ENCODE measurements at regions not wholly inside any gene's neighbourhood (a gene's known extent, or its start where the extent isn't known, plus 50 kb on each side); places are given as distances from the start of the nearest gene placed in this dataset.

DNA sequence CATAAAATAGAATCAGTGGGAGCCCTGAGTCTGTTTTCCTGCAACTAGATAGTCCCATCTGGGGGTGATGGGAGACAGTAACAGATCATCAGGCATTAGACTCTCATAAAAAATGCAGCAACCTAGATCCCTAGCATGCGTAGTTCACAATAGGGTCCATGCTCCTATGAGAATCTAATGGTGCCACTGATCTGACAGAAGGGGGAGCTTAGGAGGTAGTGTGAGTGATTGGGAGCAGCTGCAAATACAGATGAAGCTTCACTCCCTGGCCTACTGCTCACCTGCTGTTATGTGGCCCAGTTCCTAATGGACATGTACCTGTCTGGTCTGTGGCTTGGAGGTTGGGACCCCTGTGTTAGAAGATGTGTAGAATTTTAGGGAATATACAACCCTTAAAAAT lies 904.5 kb upstream of the EPHA7 start:
- CTCF ChIA-PET = interaction anchor here (0.5 to 0.6 kb wide), 2 partner anchors 34 to 767 kb away, joined by 3 to 5 read pairs; no protein-coding TSS in a partner anchor
- no peaks in the 10 kb centered on the region for H3K4me1 ChIP-seq (ENCODE audit: control insufficient read depth, insufficient read depth, low read length)
- in situ Hi-C loops (cut with HindIII; ENCODE audit: low pct_unique_long_range_greater_than_20kb, low sequenced_read_pairs) (no loop called here), intact Hi-C loops (cut with micrococcal nuclease; ENCODE audit: unreplicated experiment) (no loop called here)
- H3K27ac ChIP-seq (ENCODE audit: low read length) = no peak overlapping the region
- H3K9me3 ChIP-seq (ENCODE audit: control insufficient read depth, insufficient read depth, low read depth, low read length) = no peaks in the 10 kb centered on the region
- no peak overlapping the region for H3K4me3 ChIP-seq (ENCODE audit: low read depth in 2 of 2, low read length in 2 of 2)
- no peak for DNase-seq (ENCODE audit: low read depth, low spot score)
- ATAC-seq = no peak
- BruUV-seq (replicated peaks) = no TSS peak
- POLR2A ChIA-PET = no interaction called here
- H3K27me3 ChIP-seq (ENCODE audit: control insufficient read depth, insufficient read depth, low read length) = no peaks in the 10 kb centered on the region
- TF ChIP-seq TCF7L2 (IDR thresholded peaks at IDR 0.05; ENCODE audit: low read depth, low read length) (no peak), POLR2AphosphoS5 (IDR thresholded peaks at IDR 0.05; ENCODE audit: low read depth, low read length) (no peak), SIN3A (IDR thresholded peaks at IDR 0.05; ENCODE audit: borderline replicate concordance, insufficient read depth, low read depth, low read length) (no peak)
- TF ChIP-seq, protein P1, sequence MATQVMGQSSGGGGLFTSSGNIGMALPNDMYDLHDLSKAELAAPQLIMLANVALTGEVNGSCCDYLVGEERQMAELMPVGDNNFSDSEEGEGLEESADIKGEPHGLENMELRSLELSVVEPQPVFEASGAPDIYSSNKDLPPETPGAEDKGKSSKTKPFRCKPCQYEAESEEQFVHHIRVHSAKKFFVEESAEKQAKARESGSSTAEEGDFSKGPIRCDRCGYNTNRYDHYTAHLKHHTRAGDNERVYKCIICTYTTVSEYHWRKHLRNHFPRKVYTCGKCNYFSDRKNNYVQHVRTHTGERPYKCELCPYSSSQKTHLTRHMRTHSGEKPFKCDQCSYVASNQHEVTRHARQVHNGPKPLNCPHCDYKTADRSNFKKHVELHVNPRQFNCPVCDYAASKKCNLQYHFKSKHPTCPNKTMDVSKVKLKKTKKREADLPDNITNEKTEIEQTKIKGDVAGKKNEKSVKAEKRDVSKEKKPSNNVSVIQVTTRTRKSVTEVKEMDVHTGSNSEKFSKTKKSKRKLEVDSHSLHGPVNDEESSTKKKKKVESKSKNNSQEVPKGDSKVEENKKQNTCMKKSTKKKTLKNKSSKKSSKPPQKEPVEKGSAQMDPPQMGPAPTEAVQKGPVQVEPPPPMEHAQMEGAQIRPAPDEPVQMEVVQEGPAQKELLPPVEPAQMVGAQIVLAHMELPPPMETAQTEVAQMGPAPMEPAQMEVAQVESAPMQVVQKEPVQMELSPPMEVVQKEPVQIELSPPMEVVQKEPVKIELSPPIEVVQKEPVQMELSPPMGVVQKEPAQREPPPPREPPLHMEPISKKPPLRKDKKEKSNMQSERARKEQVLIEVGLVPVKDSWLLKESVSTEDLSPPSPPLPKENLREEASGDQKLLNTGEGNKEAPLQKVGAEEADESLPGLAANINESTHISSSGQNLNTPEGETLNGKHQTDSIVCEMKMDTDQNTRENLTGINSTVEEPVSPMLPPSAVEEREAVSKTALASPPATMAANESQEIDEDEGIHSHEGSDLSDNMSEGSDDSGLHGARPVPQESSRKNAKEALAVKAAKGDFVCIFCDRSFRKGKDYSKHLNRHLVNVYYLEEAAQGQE (IDR thresholded peaks at IDR 0.05; ENCODE audit: insufficient read depth in 1 of 2, low read depth in 2 of 2, low read length in 1 of 2) = no peak
- TF ChIP-seq, protein P2, sequence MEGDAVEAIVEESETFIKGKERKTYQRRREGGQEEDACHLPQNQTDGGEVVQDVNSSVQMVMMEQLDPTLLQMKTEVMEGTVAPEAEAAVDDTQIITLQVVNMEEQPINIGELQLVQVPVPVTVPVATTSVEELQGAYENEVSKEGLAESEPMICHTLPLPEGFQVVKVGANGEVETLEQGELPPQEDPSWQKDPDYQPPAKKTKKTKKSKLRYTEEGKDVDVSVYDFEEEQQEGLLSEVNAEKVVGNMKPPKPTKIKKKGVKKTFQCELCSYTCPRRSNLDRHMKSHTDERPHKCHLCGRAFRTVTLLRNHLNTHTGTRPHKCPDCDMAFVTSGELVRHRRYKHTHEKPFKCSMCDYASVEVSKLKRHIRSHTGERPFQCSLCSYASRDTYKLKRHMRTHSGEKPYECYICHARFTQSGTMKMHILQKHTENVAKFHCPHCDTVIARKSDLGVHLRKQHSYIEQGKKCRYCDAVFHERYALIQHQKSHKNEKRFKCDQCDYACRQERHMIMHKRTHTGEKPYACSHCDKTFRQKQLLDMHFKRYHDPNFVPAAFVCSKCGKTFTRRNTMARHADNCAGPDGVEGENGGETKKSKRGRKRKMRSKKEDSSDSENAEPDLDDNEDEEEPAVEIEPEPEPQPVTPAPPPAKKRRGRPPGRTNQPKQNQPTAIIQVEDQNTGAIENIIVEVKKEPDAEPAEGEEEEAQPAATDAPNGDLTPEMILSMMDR (IDR thresholded peaks at IDR 0.05) = peak; percentile 27
- H3K36me3 ChIP-seq (ENCODE audit: control insufficient read depth, insufficient read depth, low read length) = no peaks in the 10 kb centered on the region

DNA sequence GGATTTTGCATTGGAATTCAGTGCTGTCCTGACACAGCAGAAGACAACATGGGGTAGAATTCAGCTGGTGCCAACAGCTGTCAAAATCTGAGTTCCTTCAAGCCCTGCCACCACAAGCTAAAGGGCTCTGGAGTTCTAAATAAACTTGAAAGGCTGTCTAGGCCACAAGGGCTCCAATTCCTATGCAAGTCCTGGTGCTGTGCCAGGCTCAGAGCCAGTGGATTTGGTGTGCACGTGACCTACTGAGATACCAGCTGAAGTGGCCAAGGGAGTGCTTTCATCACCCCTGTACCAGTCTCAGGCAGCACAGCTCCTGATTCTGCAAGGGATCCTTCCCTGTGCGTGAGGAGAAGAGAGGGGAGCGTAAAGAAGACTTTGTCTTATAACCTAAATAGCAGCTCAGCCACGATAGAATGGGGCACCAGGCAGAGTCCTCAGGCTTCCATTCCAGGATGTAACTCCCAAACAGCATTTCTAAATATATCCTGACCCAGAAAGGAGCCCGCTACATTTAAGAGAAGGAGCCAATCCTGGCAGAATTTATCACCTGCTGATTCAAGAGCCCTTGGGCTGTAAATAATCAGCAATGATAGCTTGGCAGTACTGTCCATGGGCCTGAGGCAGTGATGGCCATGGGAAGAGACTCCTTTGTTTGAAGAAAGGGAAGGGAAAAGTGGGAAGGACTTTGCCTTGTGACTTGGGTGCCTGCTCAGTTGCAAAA lies 881.2 kb upstream of the EPHA7 start:
- Histone ChIP-seq H3K27me3 (ENCODE audit: control insufficient read depth, insufficient read depth, low read length) (no peaks in the 10 kb centered on the region), H3K27ac (ENCODE audit: low read length) (no peak overlapping the region), H3K4me3 (ENCODE audit: low read depth in 2 of 2, low read length in 2 of 2) (no peak overlapping the region), H3K9me3 (ENCODE audit: control insufficient read depth, insufficient read depth, low read depth, low read length) (no peaks in the 10 kb centered on the region), H3K4me1 (ENCODE audit: control insufficient read depth, insufficient read depth, low read length) (no peaks in the 10 kb centered on the region), H3K36me3 (ENCODE audit: control insufficient read depth, insufficient read depth, low read length) (no peaks in the 10 kb centered on the region)
- in situ Hi-C loops (cut with HindIII; ENCODE audit: low pct_unique_long_range_greater_than_20kb, low sequenced_read_pairs) (no loop called here), intact Hi-C loops (cut with micrococcal nuclease; ENCODE audit: unreplicated experiment) (no loop called here)
- TF ChIP-seq POLR2AphosphoS5 (IDR thresholded peaks at IDR 0.05; ENCODE audit: low read depth, low read length) (no peak), TCF7L2 (IDR thresholded peaks at IDR 0.05; ENCODE audit: low read depth, low read length) (no peak), SIN3A (IDR thresholded peaks at IDR 0.05; ENCODE audit: borderline replicate concordance, insufficient read depth, low read depth, low read length) (no peak)
- TF ChIP-seq, protein P2 (IDR thresholded peaks at IDR 0.05) = no peak
- TF ChIP-seq, protein P1 (IDR thresholded peaks at IDR 0.05; ENCODE audit: insufficient read depth in 1 of 2, low read depth in 2 of 2, low read length in 1 of 2) = no peak
- DNase-seq (ENCODE audit: low read depth, low spot score) = no peak
- CTCF ChIA-PET = no interaction called here
- ATAC-seq = no peak
- no TSS peak for BruUV-seq (replicated peaks)
- POLR2A ChIA-PET = no interaction called here
